ENCODE measurements at regions not wholly inside any gene's neighbourhood (a gene's known extent, or its start where the extent isn't known, plus 50 kb on each side); places are given as distances from the start of the nearest gene placed in this dataset.
A peak's percentile ranks its signal among the peaks of the same experiment; 100 is the strongest.

GRCh38 chr2:7849027-7849426 is 832.8 kb upstream of the ID2 start:
- POLR2A ChIA-PET: no interaction called here
- no peak for DNase-seq (ENCODE audit: low read depth, low spot score)
- H3K4me3 ChIP-seq (ENCODE audit: low read depth, low read length): no peak overlapping the region
- CTCF ChIA-PET: interaction anchor here (0.6 to 2.6 kb wide), 2 partner anchors 9 to 421 kb away, joined by 3 to 8 read pairs; no protein-coding TSS in a partner anchor
- TF ChIP-seq CTCF (IDR thresholded peaks at IDR 0.05; ENCODE audit: insufficient read depth, low read length, missing control alignments): no peak

GRCh38 chr2:7849531-7849930 is 832.3 kb upstream of the ID2 start:
- no peak overlapping the region for H3K4me3 ChIP-seq (ENCODE audit: low read depth, low read length)
- DNase-seq (ENCODE audit: low read depth, low spot score): no peak
- TF ChIP-seq CTCF (IDR thresholded peaks at IDR 0.05; ENCODE audit: insufficient read depth, low read length, missing control alignments): no peak
- ChIA-PET POLR2A (no interaction called here), CTCF (interaction anchor here (2.6 kb wide), 1 partner anchor 421 kb away, joined by 8 read pairs; no protein-coding TSS in a partner anchor)

- ChIA-PET CTCF (no interaction called here), POLR2A (no interaction called here)
- DNase-seq (ENCODE audit: low read depth, low spot score): no peak
- no peak for TF ChIP-seq CTCF (IDR thresholded peaks at IDR 0.05; ENCODE audit: insufficient read depth, low read length, missing control alignments)
- H3K4me3 ChIP-seq (ENCODE audit: low read depth, low read length): no peak overlapping the region
Observed at GRCh38 chr2:7852546-7852945, 829.3 kb upstream of the ID2 start.

- peak; percentile 54 for DNase-seq (ENCODE audit: low read depth, low spot score)
- no peak overlapping the region for H3K4me3 ChIP-seq (ENCODE audit: low read depth, low read length)
- ChIA-PET CTCF (interaction anchor here (0.9 to 1.0 kb wide), 2 partner anchors 9 to 14 kb away, joined by 3 to 4 read pairs; no protein-coding TSS in a partner anchor), POLR2A (interaction anchor here (0.8 to 1.9 kb wide), 2 partner anchors 10 to 824 kb away, joined by 5 to 8 read pairs; partner anchors contain the start of gene ID2)
- TF ChIP-seq CTCF (IDR thresholded peaks at IDR 0.05; ENCODE audit: insufficient read depth, low read length, missing control alignments): no peak
Observed at GRCh38 chr2:7857904-7858303, 824.0 kb upstream of the ID2 start.

GRCh38 chr2:7858624-7859023 is 823.2 kb upstream of the ID2 start:
- CTCF ChIA-PET: interaction anchor here (0.9 kb wide), 1 partner anchor 10 kb away, joined by 3 read pairs; no protein-coding TSS in a partner anchor
- no peak for TF ChIP-seq CTCF (IDR thresholded peaks at IDR 0.05; ENCODE audit: insufficient read depth, low read length, missing control alignments)
- DNase-seq (ENCODE audit: low read depth, low spot score): no peak
- H3K4me3 ChIP-seq (ENCODE audit: low read depth, low read length): no peak overlapping the region
- POLR2A ChIA-PET: interaction anchor here (0.8 to 1.9 kb wide), 2 partner anchors 11 to 824 kb away, joined by 5 to 8 read pairs; partner anchors contain the start of gene ID2

GRCh38 chr2:7860693-7861092 is 821.2 kb upstream of the ID2 start:
- H3K4me3 ChIP-seq (ENCODE audit: low read depth, low read length): no peak overlapping the region
- ChIA-PET POLR2A (no interaction called here), CTCF (no interaction called here)
- no peak for DNase-seq (ENCODE audit: low read depth, low spot score)
- TF ChIP-seq CTCF (IDR thresholded peaks at IDR 0.05; ENCODE audit: insufficient read depth, low read length, missing control alignments): no peak
